H9 (cell line): ENCODE measurements at regions not wholly inside any gene's neighbourhood (a gene's known extent, or its start where the extent isn't known, plus 50 kb on each side); places are given as distances from the start of the nearest gene placed in this dataset.
"Not testable (repeated sequence)": the region's sequence is repeated elsewhere in the genome, so short reads cannot be mapped to it uniquely, and the experiment has no call there.

Experiments used
- DNase-seq: peaks from one replicate; pipeline ENCODE4 v3.0.0-alpha.2; 2017
- H2AFZ ChIP-seq: one replicate; pipeline ENCODE4 v1.6.1; 2013; ENCODE audit warnings: mild to moderate bottlenecking, low read length, control low read depth, moderate library complexity
- H2AK5ac ChIP-seq: 2 replicates; pipeline ENCODE4 v1.6.1; 2013; ENCODE audit warnings: low read length, control low read depth, mixed read lengths; ENCODE audit not compliant: insufficient read length
- H2BK120ac ChIP-seq: one replicate; pipeline ENCODE4 v1.6.1; 2013; ENCODE audit warnings: low read depth, mild to moderate bottlenecking, low read length, control low read depth, inconsistent platforms; ENCODE audit not compliant: poor library complexity, severe bottlenecking
- H2BK12ac ChIP-seq: 2 replicates; pipeline ENCODE4 v1.6.1; 2013; ENCODE audit warnings: low read length, control low read depth, mixed read lengths, low read depth; ENCODE audit not compliant: insufficient read length
- H2BK15ac ChIP-seq: 2 replicates; pipeline ENCODE4 v1.6.1; 2013; ENCODE audit warnings: low read depth, low read length, control low read depth
- H2BK20ac ChIP-seq: one replicate; pipeline ENCODE4 v1.6.1; 2013; ENCODE audit warnings: low read depth, mild to moderate bottlenecking, low read length, control low read depth, inconsistent platforms; ENCODE audit not compliant: poor library complexity, severe bottlenecking
- H2BK5ac ChIP-seq: 2 replicates; pipeline ENCODE4 v1.6.1; 2013; ENCODE audit warnings: low read length, control low read depth, mixed read lengths; ENCODE audit not compliant: insufficient read length
- H3K14ac ChIP-seq: 2 replicates; pipeline ENCODE4 v1.6.1; 2013; ENCODE audit warnings: low read length, control low read depth; ENCODE audit not compliant: insufficient read depth
- H3K18ac ChIP-seq: 2 replicates; pipeline ENCODE4 v1.6.1; 2013; ENCODE audit warnings: low read depth, mild to moderate bottlenecking, mixed read lengths, low read length, control low read depth; ENCODE audit not compliant: insufficient read length
- H3K23ac ChIP-seq: 2 replicates; pipeline ENCODE4 v1.6.1; 2013; ENCODE audit warnings: low read length, control low read depth, mixed read lengths, low read depth; ENCODE audit not compliant: insufficient read length
- H3K23me2 ChIP-seq: 2 replicates; pipeline ENCODE4 v1.6.1; 2013; ENCODE audit warnings: low read depth, mild to moderate bottlenecking, mixed read lengths, low read length, control low read depth; ENCODE audit not compliant: insufficient read length, poor library complexity, severe bottlenecking
- H3K27ac ChIP-seq: 2 replicates; pipeline ENCODE4 v1.5.1; 2013; ENCODE audit warnings: low read length, control low read depth, mixed read lengths, low read depth; ENCODE audit not compliant: insufficient read length
- H3K27me3 ChIP-seq: 2 replicates; pipeline ENCODE4 v1.6.1; 2013; ENCODE audit warnings: low read length, control low read depth, inconsistent platforms; ENCODE audit not compliant: insufficient read depth
- H3K4ac ChIP-seq: 2 replicates; pipeline ENCODE4 v1.6.1; 2013; ENCODE audit warnings: low read depth, mild to moderate bottlenecking, control low read depth, inconsistent platforms, low read length, moderate library complexity
- H3K4me1 ChIP-seq: 2 replicates; pipeline ENCODE4 v1.6.1; 2013; ENCODE audit warnings: low read length, control low read depth, inconsistent platforms; ENCODE audit not compliant: insufficient read depth
- H3K4me2 ChIP-seq: 2 replicates; pipeline ENCODE4 v1.6.1; 2013; ENCODE audit warnings: low read length, control low read depth, mixed read lengths; ENCODE audit not compliant: insufficient read length, insufficient read depth
- H3K56ac ChIP-seq: 2 replicates; pipeline ENCODE4 v1.6.1; 2013; ENCODE audit warnings: low read depth, mild to moderate bottlenecking, mixed read lengths, low read length, control low read depth; ENCODE audit not compliant: insufficient read length
- H3K79me1 ChIP-seq: 2 replicates; pipeline ENCODE4 v1.6.1; 2013; ENCODE audit warnings: low read depth, mild to moderate bottlenecking, moderate library complexity, low read length, control low read depth, inconsistent platforms; ENCODE audit not compliant: insufficient read depth, poor library complexity, severe bottlenecking
- H3K79me2 ChIP-seq: 2 replicates; pipeline ENCODE4 v1.6.1; 2013; ENCODE audit warnings: low read length, control low read depth, inconsistent platforms; ENCODE audit not compliant: insufficient read depth
- H3K9ac ChIP-seq: 2 replicates; pipeline ENCODE4 v1.6.1; 2013; ENCODE audit warnings: low read length, control low read depth, mixed read lengths; ENCODE audit not compliant: insufficient read length; ENCODE audit errors: extremely low read depth
- H3K9me3 ChIP-seq: one replicate; pipeline ENCODE4 v1.6.1; 2013; ENCODE audit warnings: low read depth, low read length, inconsistent platforms; ENCODE audit not compliant: control insufficient read depth
- H3T11ph ChIP-seq: one replicate; pipeline ENCODE4 v1.6.1; 2013; ENCODE audit warnings: mild to moderate bottlenecking, low read length, control low read depth, inconsistent platforms
- H4K20me1 ChIP-seq: one replicate; pipeline ENCODE4 v1.6.1; 2013; ENCODE audit not compliant: control insufficient read depth, insufficient read length, insufficient read depth
- H4K5ac ChIP-seq: 2 replicates; pipeline ENCODE4 v1.6.1; 2013; ENCODE audit warnings: low read depth, mild to moderate bottlenecking, mixed read lengths, low read length, control low read depth; ENCODE audit not compliant: insufficient read length
- H4K8ac ChIP-seq: replicated peaks from 2 replicates; pipeline ENCODE4 v1.6.1; 2013; ENCODE audit warnings: low read length, control low read depth, mixed read lengths, low read depth; ENCODE audit not compliant: insufficient read length
- H4K91ac ChIP-seq: 2 replicates; pipeline ENCODE4 v1.6.1; 2013; ENCODE audit warnings: low read depth, mild to moderate bottlenecking, moderate library complexity, mixed read lengths, low read length, control low read depth; ENCODE audit not compliant: insufficient read length
- H3K27ac Mint-ChIP-seq, 3 experiments: 2 replicates in 2 of 3; 3 replicates in 1 of 3; pipeline ENCODE4 v1.8.0; 2020 to 2021; ENCODE audit warnings: mixed read lengths in 3 of 3, mild to moderate bottlenecking in 1 of 3, moderate library complexity in 1 of 3
- H3K27me3 Mint-ChIP-seq: 2 replicates; pipeline ENCODE4 v1.8.0; 2021; ENCODE audit warnings: low read depth, mild to moderate bottlenecking, moderate library complexity, mixed read lengths
- H3K36me3 Mint-ChIP-seq, 3 experiments: 2 replicates in 2 of 3; 3 replicates in 1 of 3; pipeline ENCODE4 v1.8.0; 2020 to 2021; ENCODE audit warnings: low read depth in 3 of 3, mixed read lengths in 3 of 3; ENCODE audit not compliant: insufficient read depth in 1 of 3
- H3K4me1 Mint-ChIP-seq, 2 experiments: 2 replicates each; pipeline ENCODE4 v1.8.0; 2020; ENCODE audit warnings: mixed read lengths in 2 of 2
- H3K4me3 Mint-ChIP-seq, 2 experiments: 2 replicates in 1 of 2; 3 replicates in 1 of 2; pipeline ENCODE4 v1.8.0; 2020 to 2021; ENCODE audit warnings: mild to moderate bottlenecking in 2 of 2, mixed read lengths in 2 of 2, moderate library complexity in 1 of 2
- H3K9me3 Mint-ChIP-seq, 2 experiments: 2 replicates in 1 of 2; 3 replicates in 1 of 2; pipeline ENCODE4 v1.8.0; 2020; ENCODE audit warnings: mild to moderate bottlenecking in 2 of 2, mixed read lengths in 2 of 2, moderate library complexity in 1 of 2
- CTCF ChIP-seq: fragments of 200-600 bp; sonication (generic); conservative IDR thresholded peaks from 3 replicates; pipeline ENCODE4 v1.8.0; 2021; ENCODE audit warnings: antibody characterized with exemption, mild to moderate bottlenecking
- WGBS: extraction: QIAGEN DNeasy Blood & Tissue Kit; methylation state at CpG from one replicate; pipeline ENCODE4 v1.1.7; 2013; ENCODE audit warnings: missing lambda C conversion rate, low lambda C conversion rate, mixed read lengths; ENCODE audit not compliant: insufficient read length; ENCODE audit errors: extremely low coverage; 5-methylcytosine and 5-hydroxymethylcytosine counted together

GRCh38 chr2:131822237-131822721 lies 294.6 kb downstream of the CCDC74A start:
- not testable (repeated sequence) for H3K18ac ChIP-seq, H3K4me2 ChIP-seq, H4K20me1 ChIP-seq, H3K79me1 ChIP-seq, H3K27me3 ChIP-seq, H3K27ac ChIP-seq, H2AK5ac ChIP-seq, H4K91ac ChIP-seq, H3K56ac ChIP-seq, H2BK120ac ChIP-seq, H3K4me1 Mint-ChIP-seq, H3K4me1 ChIP-seq, H4K8ac ChIP-seq, H3K4ac ChIP-seq, H3K9ac ChIP-seq, H3K27ac Mint-ChIP-seq, H3K9me3 ChIP-seq, H3K4me3 Mint-ChIP-seq, H2BK12ac ChIP-seq, H4K5ac ChIP-seq, H2AFZ ChIP-seq, H2BK15ac ChIP-seq, H3K27me3 Mint-ChIP-seq, H2BK5ac ChIP-seq, H3T11ph ChIP-seq, H3K23me2 ChIP-seq, H3K79me2 ChIP-seq, H3K14ac ChIP-seq, DNase-seq, H3K23ac ChIP-seq, H2BK20ac ChIP-seq
- H3K36me3 Mint-ChIP-seq: peaks cover 0 to 13% (median 4%) of the 10 kb centered on the region in 3 experiments; a peak in 6 of 7 replicates
- WGBS: no CpG with 5 or more reads among the region's 3 CpGs
- H3K9me3 Mint-ChIP-seq: peaks cover 19 to 21% of the 10 kb centered on the region in 2 experiments
- peak; percentile 62; the same call in 2 of the 3 replicates for TF ChIP-seq CTCF

GRCh38 chr2:131823058-131823457 lies 295.4 kb downstream of the CCDC74A start:
- H3K27me3 Mint-ChIP-seq, H3K18ac ChIP-seq, H3K4me1 ChIP-seq, H3K27me3 ChIP-seq, H2BK20ac ChIP-seq, H2BK15ac ChIP-seq, H3K27ac Mint-ChIP-seq, H3K4ac ChIP-seq, H3K79me1 ChIP-seq, H3K56ac ChIP-seq, H3K4me2 ChIP-seq, H3K23me2 ChIP-seq, H3K9me3 ChIP-seq, H3T11ph ChIP-seq, H3K14ac ChIP-seq, H3K9ac ChIP-seq, H4K5ac ChIP-seq, H2AK5ac ChIP-seq, H3K27ac ChIP-seq, H4K91ac ChIP-seq, H3K4me1 Mint-ChIP-seq, H4K20me1 ChIP-seq, H3K4me3 Mint-ChIP-seq, H2AFZ ChIP-seq, H3K79me2 ChIP-seq, H3K23ac ChIP-seq, H2BK120ac ChIP-seq, DNase-seq, H4K8ac ChIP-seq, H2BK12ac ChIP-seq, H2BK5ac ChIP-seq: not testable (repeated sequence)
- Mint-ChIP-seq H3K9me3 (peaks cover 16 to 20% of the 10 kb centered on the region in 2 experiments), H3K36me3 (peaks cover 0 to 15% (median 4%) of the 10 kb centered on the region in 3 experiments; a peak in 6 of 7 replicates)
- no CpG with 5 or more reads among the region's 2 CpGs for WGBS
